GM12878 (cell line): ENCODE measurements at regions not wholly inside any gene's neighbourhood (a gene's known extent, or its start where the extent isn't known, plus 50 kb on each side); places are given as distances from the start of the nearest gene placed in this dataset.

Experiments
- ATAC-seq: fragments of 200-7000 bp; cut with Tn5 transposase; 3 replicates; pipeline ENCODE4 v1.9.1; 2020; ENCODE audit warnings: mild to moderate bottlenecking, moderate library complexity
- BruUV-seq: library from RNA; stranded (reverse); fragments of 400-500 nt; replicated peaks from 2 replicates; lab custom pipeline; 2021; lab: Mats Ljungman, UMichigan
- CTCF ChIA-PET: fragments of 300-600 bp; sonication (Branson Sonifier 250); formaldehyde crosslinking; extraction: SDS; loops from one replicate; lab custom pipeline; 2021; ENCODE audit warnings: inconsistent platforms; lab: Yijun Ruan, JAX
- POLR2A ChIA-PET: fragments of 350-600 bp; formaldehyde crosslinking; extraction: SDS; loops from one replicate; lab custom pipeline; 2021; ENCODE audit warnings: inconsistent platforms; lab: Charles Lee
- RAD21 ChIA-PET: fragments of 300-600 bp; sonication (Branson Sonifier 250); formaldehyde crosslinking; loops from one replicate; lab custom pipeline; 2023; ENCODE audit warnings: antibody characterized with exemption; ENCODE audit not compliant: unreplicated experiment; lab: Charles Lee
- SMC1A ChIA-PET: fragments of 300-600 bp; sonication (Branson Sonifier 250); formaldehyde crosslinking; loops from one replicate; lab custom pipeline; 2023; ENCODE audit not compliant: unreplicated experiment, uncharacterized antibody; lab: Charles Lee
- DNase-seq: peaks from one replicate; pipeline ENCODE4 v3.0.0-alpha.2; 2011; ENCODE audit warnings: low read depth, low spot score
- FAIRE-seq: peaks from 3 replicates; lab custom pipeline; 2011; peaks lifted over from hg19 to GRCh38; lab: Jason Lieb, UNC
- H2AFZ ChIP-seq: 2 replicates; pipeline ENCODE4 v1.6.0; 2011; ENCODE audit warnings: low read depth, low read length, control low read depth; ENCODE audit not compliant: control insufficient read depth
- H3K27ac ChIP-seq: 2 replicates; pipeline ENCODE4 v1.5.1; 2011; ENCODE audit warnings: control low read depth; ENCODE audit not compliant: control insufficient read depth, insufficient read depth
- H3K27me3 ChIP-seq, 2 experiments: replicated peaks in 1 of 2; 2 replicates each; pipeline versions ENCODE4 v1.6.0 to v1.6.1; 2011; ENCODE audit warnings: low read length in 1 of 2; ENCODE audit not compliant: control insufficient read depth in 2 of 2, insufficient read depth in 2 of 2
- H3K36me3 ChIP-seq, 2 experiments: 2 replicates each; pipeline ENCODE4 v1.5.1; 2011; ENCODE audit warnings: low read length in 1 of 2; ENCODE audit not compliant: control insufficient read depth in 2 of 2, insufficient read depth in 2 of 2
- H3K4me1 ChIP-seq: 2 replicates; pipeline ENCODE4 v1.6.1; 2011; ENCODE audit warnings: mild to moderate bottlenecking, low read length, moderate library complexity, mixed read lengths; ENCODE audit not compliant: control insufficient read depth, insufficient read depth
- H3K4me2 ChIP-seq: 2 replicates; pipeline ENCODE4 v1.6.0; 2011; ENCODE audit warnings: control low read depth; ENCODE audit not compliant: control insufficient read depth, insufficient read depth
- H3K4me3 ChIP-seq: fragments of 200-600 bp; sonication (generic); 2 replicates; pipeline ENCODE4 v1.5.1; 2016
- H3K79me2 ChIP-seq: 2 replicates; pipeline ENCODE4 v1.6.0; 2011; ENCODE audit warnings: low read length; ENCODE audit not compliant: control insufficient read depth, insufficient read depth
- H3K9ac ChIP-seq: 2 replicates; pipeline ENCODE4 v1.8.0; 2011; ENCODE audit warnings: low read length, control low read depth, mixed read lengths; ENCODE audit not compliant: control insufficient read depth, insufficient read depth
- H3K9me3 ChIP-seq: replicated peaks from 3 replicates; pipeline ENCODE4 v1.5.1; 2011; ENCODE audit warnings: mild to moderate bottlenecking, low read length; ENCODE audit not compliant: control insufficient read depth, insufficient read depth
- H4K20me1 ChIP-seq: 2 replicates; pipeline ENCODE4 v1.6.0; 2011; ENCODE audit not compliant: control insufficient read depth, insufficient read depth
- ATF2 ChIP-seq: IDR thresholded peaks from 2 replicates; pipeline ENCODE4 v1.6.1; 2012; ENCODE audit warnings: low read length, inconsistent platforms
- BACH1 ChIP-seq: fragments of 450-650 bp; IDR thresholded peaks from 2 replicates; pipeline ENCODE4 v1.6.1; 2017; ENCODE audit warnings: mild to moderate bottlenecking, borderline replicate concordance
- CBX5 ChIP-seq: sonication (generic); IDR thresholded peaks from 2 replicates; pipeline ENCODE4 v1.6.1; 2016; ENCODE audit warnings: low read depth, moderate library complexity, mild to moderate bottlenecking, inconsistent platforms
- DPF2 ChIP-seq: fragments of 450-650 bp; IDR thresholded peaks from 2 replicates; pipeline ENCODE4 v1.6.1; 2017; ENCODE audit warnings: mild to moderate bottlenecking
- EGR1 ChIP-seq, 2 experiments: IDR thresholded peaks; 1 replicate in 1 of 2; 2 replicates in 1 of 2; pipeline ENCODE4 v1.6.1; 2011 to 2012; ENCODE audit warnings: low read depth in 2 of 2, low read length in 2 of 2, borderline replicate concordance in 1 of 2, mild to moderate bottlenecking in 1 of 2, moderate library complexity in 1 of 2
- ESRRA ChIP-seq: IDR thresholded peaks from 2 replicates; pipeline ENCODE4 v1.6.1; 2012; ENCODE audit warnings: mild to moderate bottlenecking, low read length, improper control_type of control experiment
- FOS ChIP-seq: IDR thresholded peaks from 3 replicates; pipeline ENCODE4 v1.6.1; 2011; ENCODE audit warnings: borderline replicate concordance; ENCODE audit not compliant: insufficient read length; ENCODE audit errors: extremely low read depth
- GATAD2B ChIP-seq: fragments of 450-650 bp; conservative IDR thresholded peaks from 2 replicates; pipeline ENCODE4 v1.6.1; 2017; ENCODE audit warnings: low read depth, mild to moderate bottlenecking, moderate library complexity
- KDM1A ChIP-seq: fragments of 200-600 bp; sonication (generic); IDR thresholded peaks from 2 replicates; pipeline ENCODE4 v1.6.1; 2016; ENCODE audit warnings: borderline replicate concordance
- NFIC ChIP-seq: IDR thresholded peaks from 2 replicates; pipeline ENCODE4 v1.6.1; 2012; ENCODE audit warnings: low read depth, mild to moderate bottlenecking, inconsistent platforms, low read length, moderate library complexity
- PAX8 ChIP-seq: fragments of 450-650 bp; IDR thresholded peaks from 2 replicates; pipeline ENCODE4 v1.6.1; 2017; ENCODE audit warnings: mild to moderate bottlenecking, moderate library complexity
- POU2F2 ChIP-seq: IDR thresholded peaks from 3 replicates; pipeline ENCODE4 v1.6.1; 2011; ENCODE audit warnings: low read depth, mild to moderate bottlenecking, low read length, borderline replicate concordance
- SMAD5 ChIP-seq: IDR thresholded peaks from 2 replicates; pipeline ENCODE4 v1.6.1; 2016; ENCODE audit warnings: antibody characterized with exemption, low read depth
- SP1 ChIP-seq: IDR thresholded peaks from one replicate; pipeline ENCODE4 v1.6.1; 2011; ENCODE audit warnings: low read depth, low read length
- SPI1 ChIP-seq: IDR thresholded peaks from 2 replicates; pipeline ENCODE4 v1.6.1; 2011; ENCODE audit warnings: low read depth, mild to moderate bottlenecking, low read length, moderate library complexity, borderline replicate concordance; ENCODE audit not compliant: insufficient read depth
- STAT3 ChIP-seq: IDR thresholded peaks from 2 replicates; pipeline ENCODE4 v1.6.1; 2011; ENCODE audit warnings: low read depth, low read length, improper control_type of control experiment
- TAF1 ChIP-seq: IDR thresholded peaks from 2 replicates; pipeline ENCODE4 v1.6.1; 2011; ENCODE audit warnings: mild to moderate bottlenecking, low read depth, low read length, borderline replicate concordance
- ZNF24 ChIP-seq: fragments of 450-650 bp; IDR thresholded peaks from 2 replicates; pipeline ENCODE4 v1.6.1; 2017; ENCODE audit warnings: antibody characterized with exemption, mild to moderate bottlenecking
- ZNF274 ChIP-seq: IDR thresholded peaks from one replicate; pipeline ENCODE4 v1.8.0; 2011; ENCODE audit not compliant: insufficient read length, insufficient read depth
- WGBS: methylation state at CpG from one replicate; pipeline ENCODE4 v1.1.6; 2016; ENCODE audit warnings: low lambda C conversion rate; ENCODE audit not compliant: insufficient replicate concordance, insufficient coverage; ENCODE audit errors: missing lambda C conversion rate; 5-methylcytosine and 5-hydroxymethylcytosine counted together
- in situ Hi-C: fragments of 300-500 bp; cut with MboI; formaldehyde crosslinking; loops from 9 replicates; pipeline ENCODE4 v1.14.3; 2018; ENCODE audit warnings: mixed read lengths
- intact Hi-C: fragments of 100-400 bp; cut with micrococcal nuclease; formaldehyde crosslinking; loops from one replicate; pipeline ENCODE4 v1.14.2; 2022; ENCODE audit not compliant: unreplicated experiment

GRCh38 chr11:134613646-134614045 is 201.6 kb upstream of the B3GAT1 start:
- in situ Hi-C loops (no loop called here), intact Hi-C loops (no loop called here)
- no peak overlapping the region for H3K9ac ChIP-seq
- H3K4me2 ChIP-seq: no peak overlapping the region
- FAIRE-seq (no peak), ATAC-seq (no peak), DNase-seq (no peak)
- no peaks in the 10 kb centered on the region for H3K79me2 ChIP-seq
- TF ChIP-seq SMAD5 (no peak), STAT3 (no peak), GATAD2B (no peak)
- H4K20me1 ChIP-seq: no peaks in the 10 kb centered on the region
- RAD21 ChIA-PET: no interaction called here
- H3K27ac ChIP-seq: no peak overlapping the region
- no peak overlapping the region for H3K4me3 ChIP-seq
- H2AFZ ChIP-seq: no peak overlapping the region
- SMC1A ChIA-PET: no interaction called here
- no peaks in the 10 kb centered on the region; a peak in 1 of 4 replicates for H3K27me3 ChIP-seq
- POLR2A ChIA-PET: no interaction called here
- H3K36me3 ChIP-seq: no peaks in the 10 kb centered on the region
- BruUV-seq: no TSS peak
- CTCF ChIA-PET: no interaction called here
- H3K9me3 ChIP-seq: no peaks in the 10 kb centered on the region
- WGBS: 37% methylated on average over 9 of the region's 9 CpGs
- H3K4me1 ChIP-seq: no peaks in the 10 kb centered on the region

GRCh38 chr11:134612140-134613030 is 200.3 kb upstream of the B3GAT1 start:
- intact Hi-C loops (no loop called here), in situ Hi-C loops (no loop called here)
- ChIA-PET SMC1A (no interaction called here), CTCF (interaction anchor here (0.6 kb wide), 1 partner anchor 37 kb away, joined by 3 read pairs; no protein-coding TSS in a partner anchor), POLR2A (no interaction called here), RAD21 (no interaction called here)
- BruUV-seq: no TSS peak
- DNase-seq: no peak
- 13% methylated on average over 12 of the region's 12 CpGs for WGBS
- no peak for ATAC-seq
- Histone ChIP-seq H3K9me3 (no peaks in the 10 kb centered on the region), H4K20me1 (no peaks in the 10 kb centered on the region), H3K27me3 (no peaks in the 10 kb centered on the region; a peak in 1 of 4 replicates), H3K4me3 (no peak overlapping the region), H3K9ac (no peak overlapping the region), H3K27ac (no peak overlapping the region), H2AFZ (no peak overlapping the region), H3K4me1 (no peaks in the 10 kb centered on the region), H3K36me3 (no peaks in the 10 kb centered on the region), H3K79me2 (no peaks in the 10 kb centered on the region), H3K4me2 (no peak overlapping the region)
- FAIRE-seq: no peak
- TF ChIP-seq ESRRA (no peak), FOS (no peak), PAX8 (no peak), KDM1A (no peak), DPF2 (no peak), TAF1 (no peak), NFIC (no peak), ATF2 (no peak), CBX5 (no peak), BACH1 (no peak), EGR1 (IDR thresholded peaks at IDR 0.05; ENCODE audit: borderline replicate concordance in 1 of 2, low read depth in 2 of 2, low read length in 2 of 2) (no peak), ZNF274 (no peak), ZNF24 (no peak), SP1 (no peak), SPI1 (no peak), POU2F2 (no peak)
